ENCODE measurements at regions not wholly inside any gene's neighbourhood (a gene's known extent, or its start where the extent isn't known, plus 50 kb on each side); places are given as distances from the start of the nearest gene placed in this dataset.

GRCh38 chr1:232521660-232522059 lies 108.3 kb downstream of the SIPA1L2 start:
- TF ChIP-seq ZFX (IDR thresholded peaks at IDR 0.05) (no peak), CTCF (conservative IDR thresholded peaks at IDR 0.05) (no peak)
- no peak overlapping the region for H3K27ac ChIP-seq

- H3K27ac ChIP-seq = no peak overlapping the region
- TF ChIP-seq CTCF (conservative IDR thresholded peaks at IDR 0.05) = no peak
- TF ChIP-seq ZFX (IDR thresholded peaks at IDR 0.05) = no peak
Measured at GRCh38 chr1:232519186-232519585, 110.7 kb downstream of the SIPA1L2 start.

GRCh38 chr1:232518349-232518748 lies 111.6 kb downstream of the SIPA1L2 start:
- TF ChIP-seq ZFX (IDR thresholded peaks at IDR 0.05) (no peak), CTCF (conservative IDR thresholded peaks at IDR 0.05) (no peak)
- H3K27ac ChIP-seq = no peak overlapping the region

GRCh38 chr1:232517204-232517603 lies 112.7 kb downstream of the SIPA1L2 start:
- no peak overlapping the region for H3K27ac ChIP-seq
- TF ChIP-seq ZFX (IDR thresholded peaks at IDR 0.05) (no peak), CTCF (conservative IDR thresholded peaks at IDR 0.05) (no peak)

- no peak overlapping the region for H3K27ac ChIP-seq
- TF ChIP-seq CTCF (conservative IDR thresholded peaks at IDR 0.05) (no peak), ZFX (IDR thresholded peaks at IDR 0.05) (no peak)
Measured at GRCh38 chr1:232515706-232516105, 114.2 kb downstream of the SIPA1L2 start.

- H3K27ac ChIP-seq = no peak overlapping the region
- no peak for TF ChIP-seq ZFX (IDR thresholded peaks at IDR 0.05)
- no peak for TF ChIP-seq CTCF (conservative IDR thresholded peaks at IDR 0.05)
Measured at GRCh38 chr1:232512712-232513111, 117.2 kb downstream of the SIPA1L2 start.

- no peak overlapping the region for H3K27ac ChIP-seq
- no peak for TF ChIP-seq ZFX (IDR thresholded peaks at IDR 0.05)
- no peak for TF ChIP-seq CTCF (conservative IDR thresholded peaks at IDR 0.05)
Measured at GRCh38 chr1:232511172-232511571, 118.8 kb downstream of the SIPA1L2 start.

Data from C4-2B (cell line).